HG02610 (cell line): ENCODE measurements at regions not wholly inside any gene's neighbourhood (a gene's known extent, or its start where the extent isn't known, plus 50 kb on each side); places are given as distances from the start of the nearest gene placed in this dataset.
A peak's percentile ranks its signal among the peaks of the same experiment; 100 is the strongest.

Source experiments
- ATAC-seq: cut with Tn5 transposase; IDR thresholded peaks from one replicate; pipeline ENCODE4 v1.9.1; 2021; ENCODE audit warnings: mild to moderate bottlenecking, moderate library complexity; ENCODE audit not compliant: unreplicated experiment

DNA sequence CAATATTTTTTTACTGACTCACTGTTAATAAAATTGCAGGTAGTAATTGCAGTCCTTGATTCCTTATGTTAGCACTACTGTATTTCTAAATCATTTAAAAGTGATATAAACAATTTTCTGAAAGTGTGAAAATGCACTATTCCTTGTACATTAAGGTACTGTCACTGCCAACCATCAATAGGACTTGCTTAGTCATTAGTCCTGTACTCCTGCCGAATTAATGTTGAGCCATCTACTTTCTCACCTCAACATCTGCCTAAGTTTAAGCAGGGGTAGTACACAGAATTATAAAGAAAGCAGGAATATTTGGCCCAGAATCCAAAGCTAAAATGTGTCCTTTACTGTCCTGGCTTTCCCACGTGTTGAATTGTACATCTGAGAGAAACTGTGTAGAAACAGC is 87.0 kb upstream of the TRPC3 start:
- ATAC-seq: no peak

DNA sequence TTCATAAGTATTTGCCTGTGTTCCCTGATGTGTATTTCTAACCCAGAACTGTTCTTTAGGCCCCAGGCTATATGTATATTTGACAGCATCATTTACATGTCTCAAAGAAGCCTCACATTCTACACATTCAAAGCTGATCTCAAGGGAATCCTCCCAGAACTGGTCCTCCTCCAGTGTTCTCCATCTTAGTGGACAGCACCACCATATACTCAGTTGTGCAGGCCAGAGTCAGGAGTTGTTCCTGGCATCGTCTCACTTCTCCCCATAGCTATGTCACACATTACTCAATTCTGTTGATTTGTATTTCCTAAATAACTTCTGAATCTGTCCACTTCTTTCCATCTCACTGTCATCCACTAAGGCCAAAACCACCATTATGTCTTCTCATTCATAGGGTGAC is 82.8 kb upstream of the TRPC3 start:
- no peak for ATAC-seq

DNA sequence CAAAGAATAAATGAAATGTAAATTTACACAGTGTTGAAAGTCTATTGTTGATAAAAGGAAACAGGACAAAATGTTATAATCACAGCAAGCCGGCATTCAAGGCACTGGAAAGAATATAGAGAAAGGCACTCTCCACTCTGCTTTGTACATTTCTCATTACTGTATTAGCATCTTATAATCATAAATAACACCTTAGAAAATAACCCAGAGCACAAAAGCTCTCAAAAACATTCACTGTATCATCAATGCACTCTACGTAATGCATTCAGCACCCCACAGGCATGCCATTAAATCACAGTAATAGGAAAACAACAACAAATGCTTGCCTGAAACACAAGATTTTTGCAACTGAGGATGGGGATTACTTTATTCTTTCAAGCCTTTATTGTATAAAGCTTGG is 75.3 kb upstream of the TRPC3 start:
- ATAC-seq: no peak

DNA sequence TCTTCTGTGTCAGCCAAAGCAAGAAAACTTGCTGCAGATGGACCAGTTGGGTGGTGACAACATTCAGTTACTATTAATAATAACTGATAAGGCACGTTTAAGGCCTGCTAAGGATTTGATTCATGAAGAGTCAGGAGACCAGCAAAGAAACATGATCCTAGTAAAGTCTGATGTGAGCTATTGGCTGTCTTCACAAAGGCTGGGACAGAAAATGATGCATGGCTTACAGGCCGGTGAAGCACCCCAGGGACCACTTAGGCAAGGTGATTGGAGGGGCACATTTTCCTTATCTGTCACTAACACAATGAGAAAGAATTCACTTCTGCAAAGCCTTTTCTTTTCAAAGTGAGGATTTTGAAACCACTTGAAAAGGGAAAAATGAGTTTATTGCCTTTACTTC is 65.4 kb upstream of the TRPC3 start:
- ATAC-seq: no peak

DNA sequence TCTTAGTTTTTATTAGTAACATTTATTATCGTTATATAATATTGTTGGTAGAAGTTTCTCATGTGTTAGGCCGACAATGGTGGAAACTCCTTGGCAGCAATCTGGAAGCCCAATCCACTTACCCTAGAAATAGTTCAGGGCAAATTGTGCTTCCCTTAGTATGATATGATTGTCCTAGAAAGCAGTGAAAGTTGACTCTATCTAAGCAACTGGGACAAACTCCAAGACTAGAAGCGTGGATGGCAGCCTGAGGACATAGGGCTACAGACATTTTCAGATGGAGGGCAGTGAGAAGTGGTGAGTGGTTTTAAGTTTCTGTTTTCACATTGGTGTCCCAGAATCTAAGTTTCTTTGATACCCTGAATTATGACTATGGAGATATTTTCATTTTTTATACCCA is 63.3 kb upstream of the TRPC3 start:
- no peak for ATAC-seq

DNA sequence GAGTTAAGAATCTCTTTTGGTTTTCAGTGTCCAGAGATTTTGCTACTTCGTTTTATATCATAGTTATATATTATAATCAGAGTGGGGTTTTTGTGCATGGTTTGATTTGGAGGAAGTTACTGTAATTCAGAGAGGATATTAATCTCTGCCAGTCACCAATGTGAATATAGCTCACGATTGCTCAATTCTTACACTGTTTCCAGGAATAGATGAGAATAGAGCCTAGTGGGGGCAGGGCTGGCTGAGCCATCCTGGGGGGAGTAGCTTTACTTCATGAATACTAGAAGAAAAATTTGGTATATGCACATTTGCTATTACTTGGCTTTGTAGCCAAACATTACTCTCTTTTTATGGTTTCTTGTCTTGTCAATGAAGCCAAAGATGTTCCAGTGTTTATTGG is 60.9 kb upstream of the TRPC3 start:
- ATAC-seq: no peak

DNA sequence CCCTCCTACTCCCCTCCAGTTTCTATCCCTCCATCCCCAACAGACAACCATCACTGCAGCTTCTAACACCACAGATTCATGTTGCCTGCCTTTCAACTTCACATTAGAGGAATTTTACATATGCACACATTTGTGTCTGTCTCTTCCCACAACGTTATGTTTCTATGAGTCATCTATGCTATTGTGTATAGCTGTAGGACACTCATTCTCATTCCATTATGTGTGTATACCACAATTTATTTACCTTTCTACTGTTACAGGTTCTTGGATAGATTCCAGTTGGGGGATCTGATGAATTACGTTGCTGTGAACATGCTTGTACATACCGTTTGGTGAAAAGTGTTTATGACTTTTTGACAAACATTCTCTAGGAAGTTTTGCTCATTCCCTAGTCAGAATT is 58.8 kb upstream of the TRPC3 start:
- ATAC-seq: no peak

DNA sequence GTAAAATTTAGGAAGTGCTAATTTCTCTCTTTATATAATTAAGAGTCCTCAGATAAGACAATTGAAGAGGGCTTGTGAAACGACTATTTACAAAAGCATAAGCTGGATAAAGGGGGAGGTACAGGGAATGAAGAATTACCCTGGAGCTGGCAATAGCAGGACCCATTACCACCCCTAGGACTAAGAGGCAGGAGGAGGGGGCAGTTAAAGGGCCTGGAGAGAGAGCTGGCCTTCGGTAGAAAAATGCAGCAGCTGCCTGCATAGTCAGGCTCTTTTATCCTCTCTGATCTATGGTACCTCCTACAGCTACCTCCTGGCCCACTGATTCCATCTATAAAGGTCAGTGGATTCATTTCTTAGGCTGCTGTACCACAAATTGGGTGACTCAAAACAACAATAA is 57.7 kb upstream of the TRPC3 start:
- no peak for ATAC-seq

DNA sequence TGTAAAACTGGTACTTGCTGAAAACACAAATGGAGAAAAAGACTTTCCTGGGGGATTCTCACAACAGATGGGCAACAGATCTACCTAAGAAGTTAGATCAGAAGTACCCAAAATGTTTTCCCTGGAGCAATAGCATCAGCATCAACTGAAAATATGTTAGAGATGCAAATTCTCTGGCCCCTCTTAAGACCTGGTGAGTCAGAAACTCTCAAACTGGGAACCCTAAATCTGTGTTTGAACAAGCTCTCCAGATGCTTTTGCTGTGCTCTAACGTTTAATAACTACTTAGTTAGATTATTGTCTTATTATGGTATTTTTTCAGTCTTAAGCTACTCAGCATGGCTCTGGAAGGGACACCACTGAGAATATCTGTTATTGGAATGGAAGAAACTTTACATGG is 55.2 kb upstream of the TRPC3 start:
- no peak for ATAC-seq

DNA sequence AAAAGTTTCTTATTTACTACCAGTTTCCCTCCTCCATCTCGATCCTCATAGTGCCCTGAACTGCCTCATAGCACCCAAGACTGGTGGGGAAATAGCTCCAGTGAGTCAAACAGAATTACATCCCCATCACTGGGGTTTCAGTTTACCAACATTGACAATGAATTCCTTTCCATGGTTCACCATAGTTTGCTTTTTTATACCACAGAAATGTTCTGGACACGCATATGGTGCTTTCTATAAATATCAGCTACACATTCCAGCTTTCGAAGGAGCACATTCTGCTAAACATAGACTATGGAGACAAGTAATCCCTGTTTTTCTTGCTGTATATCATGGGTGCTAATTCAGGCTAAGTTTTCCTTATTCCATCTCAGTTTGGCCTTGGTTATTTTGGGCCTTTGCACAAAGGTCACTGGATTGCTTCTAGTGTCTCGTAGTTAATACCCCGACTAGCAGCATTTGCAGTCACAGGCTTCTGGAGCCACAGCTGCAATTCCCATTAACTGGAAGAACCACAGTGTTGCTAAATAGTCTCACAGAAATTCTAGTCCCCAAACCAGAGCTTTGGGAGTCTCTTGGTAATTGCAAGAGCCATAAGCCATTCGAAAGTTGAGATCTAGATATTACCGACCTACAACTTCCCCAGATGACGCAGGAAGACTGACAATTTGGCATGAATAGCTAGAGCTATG is 53.4 kb upstream of the TRPC3 start:
- ATAC-seq: no peak

DNA sequence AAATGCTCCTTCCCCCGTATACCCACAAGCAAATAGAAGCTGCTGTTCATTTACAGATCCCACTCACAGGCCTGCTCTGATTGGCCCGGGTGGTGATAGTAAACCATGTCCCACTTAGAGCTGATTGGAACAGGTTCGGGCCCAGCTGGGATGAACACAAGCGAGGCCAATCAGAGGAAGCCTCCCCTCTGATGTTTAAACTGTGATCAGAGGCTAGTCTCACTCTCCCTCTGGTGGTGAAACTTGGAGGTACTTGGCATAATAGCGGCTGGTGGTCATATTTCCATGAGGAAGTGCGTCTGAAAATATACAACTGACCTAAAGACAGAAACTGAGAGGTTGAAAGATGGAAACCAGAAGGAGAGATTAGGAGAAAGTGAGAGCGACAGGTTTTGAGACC is 51.5 kb upstream of the TRPC3 start:
- peak; percentile 94 for ATAC-seq
